ENCODE measurements at regions not wholly inside any gene's neighbourhood (a gene's known extent, or its start where the extent isn't known, plus 50 kb on each side); places are given as distances from the start of the nearest gene placed in this dataset.

DNA sequence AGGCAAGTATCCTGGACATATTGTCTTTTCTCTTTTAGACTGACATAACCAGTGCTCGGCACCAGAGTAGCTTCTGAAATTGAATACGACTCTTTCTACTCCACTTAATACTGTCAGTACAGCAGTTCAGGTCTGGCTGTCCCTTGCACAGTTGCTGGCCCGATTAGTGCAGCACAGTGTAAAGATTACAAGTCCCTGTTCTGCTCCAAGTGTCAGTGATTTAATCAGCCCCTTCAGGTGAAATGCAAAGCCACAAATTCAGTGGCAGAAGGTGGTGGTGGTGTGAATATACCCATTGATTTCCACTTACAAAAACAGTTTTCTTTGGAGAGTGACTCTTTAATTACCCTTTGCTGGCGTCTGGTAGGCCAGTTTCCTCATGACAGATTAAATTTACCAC is 545.4 kb downstream of the ADGRL2 start:
- no peak for DNase-seq (ENCODE audit: low read depth)
- TF ChIP-seq, protein P1, sequence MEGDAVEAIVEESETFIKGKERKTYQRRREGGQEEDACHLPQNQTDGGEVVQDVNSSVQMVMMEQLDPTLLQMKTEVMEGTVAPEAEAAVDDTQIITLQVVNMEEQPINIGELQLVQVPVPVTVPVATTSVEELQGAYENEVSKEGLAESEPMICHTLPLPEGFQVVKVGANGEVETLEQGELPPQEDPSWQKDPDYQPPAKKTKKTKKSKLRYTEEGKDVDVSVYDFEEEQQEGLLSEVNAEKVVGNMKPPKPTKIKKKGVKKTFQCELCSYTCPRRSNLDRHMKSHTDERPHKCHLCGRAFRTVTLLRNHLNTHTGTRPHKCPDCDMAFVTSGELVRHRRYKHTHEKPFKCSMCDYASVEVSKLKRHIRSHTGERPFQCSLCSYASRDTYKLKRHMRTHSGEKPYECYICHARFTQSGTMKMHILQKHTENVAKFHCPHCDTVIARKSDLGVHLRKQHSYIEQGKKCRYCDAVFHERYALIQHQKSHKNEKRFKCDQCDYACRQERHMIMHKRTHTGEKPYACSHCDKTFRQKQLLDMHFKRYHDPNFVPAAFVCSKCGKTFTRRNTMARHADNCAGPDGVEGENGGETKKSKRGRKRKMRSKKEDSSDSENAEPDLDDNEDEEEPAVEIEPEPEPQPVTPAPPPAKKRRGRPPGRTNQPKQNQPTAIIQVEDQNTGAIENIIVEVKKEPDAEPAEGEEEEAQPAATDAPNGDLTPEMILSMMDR (conservative IDR thresholded peaks at IDR 0.05; ENCODE audit: control insufficient read depth, insufficient read depth, low read depth, low read length): no peak
- no peak overlapping the region for H3K4me3 ChIP-seq (ENCODE audit: control insufficient read depth, low read depth, low read length)

- no peak overlapping the region for H3K4me3 ChIP-seq (ENCODE audit: control insufficient read depth, low read depth, low read length)
- DNase-seq (ENCODE audit: low read depth): no peak
- TF ChIP-seq, protein P1 (conservative IDR thresholded peaks at IDR 0.05; ENCODE audit: control insufficient read depth, insufficient read depth, low read depth, low read length): no peak
Observed at GRCh38 chr1:82343381-82343780, 542.6 kb downstream of the ADGRL2 start.

- H3K4me3 ChIP-seq (ENCODE audit: control insufficient read depth, low read depth, low read length): no peak overlapping the region
- TF ChIP-seq, protein P1 (conservative IDR thresholded peaks at IDR 0.05; ENCODE audit: control insufficient read depth, insufficient read depth, low read depth, low read length): no peak
- DNase-seq (ENCODE audit: low read depth): no peak
Observed at GRCh38 chr1:82337635-82338034, 536.9 kb downstream of the ADGRL2 start.

GRCh38 chr1:82330330-82330729 is 529.6 kb downstream of the ADGRL2 start:
- H3K4me3 ChIP-seq (ENCODE audit: control insufficient read depth, low read depth, low read length): no peak overlapping the region
- DNase-seq (ENCODE audit: low read depth): no peak
- TF ChIP-seq, protein P1 (conservative IDR thresholded peaks at IDR 0.05; ENCODE audit: control insufficient read depth, insufficient read depth, low read depth, low read length): no peak

- no peak overlapping the region for H3K4me3 ChIP-seq (ENCODE audit: control insufficient read depth, low read depth, low read length)
- no peak for DNase-seq (ENCODE audit: low read depth)
- TF ChIP-seq, protein P1 (conservative IDR thresholded peaks at IDR 0.05; ENCODE audit: control insufficient read depth, insufficient read depth, low read depth, low read length): no peak
Observed at GRCh38 chr1:82329226-82329625, 528.5 kb downstream of the ADGRL2 start.

DNA sequence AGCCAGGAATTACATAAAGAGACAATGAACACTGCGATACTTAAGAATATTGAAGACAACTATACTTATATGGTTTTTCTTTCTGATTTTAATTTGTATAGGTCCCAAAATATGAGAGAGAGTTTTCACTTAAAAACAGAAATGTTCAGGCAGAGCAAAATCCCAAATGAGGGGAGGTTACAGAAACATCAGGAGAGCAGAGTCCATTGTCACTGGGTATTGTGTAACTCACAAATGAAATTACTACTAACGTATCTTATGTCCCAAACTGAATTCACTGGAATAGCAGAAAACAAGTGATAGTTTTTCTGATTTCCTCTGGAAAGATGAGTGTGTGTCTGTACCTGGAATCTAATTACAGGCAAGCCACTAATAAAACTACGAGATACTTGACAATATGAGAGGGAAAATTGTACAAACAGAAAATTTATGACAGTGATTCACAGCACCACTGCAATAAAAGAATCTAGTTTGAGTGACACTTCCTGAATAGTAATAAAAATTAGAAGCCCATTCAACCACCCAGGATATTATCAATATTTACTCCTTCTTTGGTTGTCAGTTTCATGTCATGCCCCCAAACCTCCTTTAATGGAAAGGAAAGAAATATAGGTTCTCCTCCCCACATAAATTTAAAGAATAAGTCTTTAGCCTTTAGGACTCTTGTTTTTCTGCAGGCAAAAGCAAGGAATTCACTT is 522.6 kb downstream of the ADGRL2 start:
- TF ChIP-seq, protein P1 (conservative IDR thresholded peaks at IDR 0.05; ENCODE audit: control insufficient read depth, insufficient read depth, low read depth, low read length): no peak
- no peak for DNase-seq (ENCODE audit: low read depth)
- no peak overlapping the region for H3K4me3 ChIP-seq (ENCODE audit: control insufficient read depth, low read depth, low read length)
